Fibroblast of lung (primary cell): ENCODE measurements at regions not wholly inside any gene's neighbourhood (a gene's known extent, or its start where the extent isn't known, plus 50 kb on each side); places are given as distances from the start of the nearest gene placed in this dataset.

ENCODE experiments used
- EZH2 ChIP-seq: IDR thresholded peaks from 2 replicates; pipeline ENCODE4 v1.5.1; 2012; ENCODE audit warnings: low read length, control low read depth, mild to moderate bottlenecking; ENCODE audit errors: missing control alignments
- TF ChIP-seq, protein P1 (sequence below), 2 donors: IDR thresholded peaks in 1 of 2; conservative IDR thresholded peaks in 1 of 2; 1 replicate in 1 of 2; 2 replicates in 1 of 2; pipeline ENCODE4 v1.5.1; 2011 to 2012; ENCODE audit warnings: low read length in 2 of 2, control low read depth in 1 of 2, inconsistent platforms in 1 of 2, low read depth in 1 of 2, mild to moderate bottlenecking in 1 of 2

DNA sequence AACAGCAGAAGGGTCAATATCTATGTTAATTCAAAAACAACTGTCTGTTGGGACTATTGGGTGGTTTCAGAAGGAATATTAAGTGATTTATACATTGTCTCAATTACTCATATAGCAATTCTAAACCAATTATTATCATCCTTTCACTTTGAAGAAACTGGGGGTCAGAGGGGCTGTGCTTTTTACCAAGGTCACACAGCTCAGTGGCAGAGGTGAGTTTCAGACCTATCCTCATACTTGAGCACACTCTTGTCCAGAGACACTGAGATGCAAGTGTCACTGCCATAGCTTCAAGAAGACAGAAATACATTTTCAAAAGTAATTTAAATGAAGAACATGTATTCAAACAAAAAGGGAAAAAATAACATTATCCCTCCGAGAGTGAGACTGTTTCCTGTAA is 195.3 kb downstream of the ARL4A start:
- TF ChIP-seq, protein P1, sequence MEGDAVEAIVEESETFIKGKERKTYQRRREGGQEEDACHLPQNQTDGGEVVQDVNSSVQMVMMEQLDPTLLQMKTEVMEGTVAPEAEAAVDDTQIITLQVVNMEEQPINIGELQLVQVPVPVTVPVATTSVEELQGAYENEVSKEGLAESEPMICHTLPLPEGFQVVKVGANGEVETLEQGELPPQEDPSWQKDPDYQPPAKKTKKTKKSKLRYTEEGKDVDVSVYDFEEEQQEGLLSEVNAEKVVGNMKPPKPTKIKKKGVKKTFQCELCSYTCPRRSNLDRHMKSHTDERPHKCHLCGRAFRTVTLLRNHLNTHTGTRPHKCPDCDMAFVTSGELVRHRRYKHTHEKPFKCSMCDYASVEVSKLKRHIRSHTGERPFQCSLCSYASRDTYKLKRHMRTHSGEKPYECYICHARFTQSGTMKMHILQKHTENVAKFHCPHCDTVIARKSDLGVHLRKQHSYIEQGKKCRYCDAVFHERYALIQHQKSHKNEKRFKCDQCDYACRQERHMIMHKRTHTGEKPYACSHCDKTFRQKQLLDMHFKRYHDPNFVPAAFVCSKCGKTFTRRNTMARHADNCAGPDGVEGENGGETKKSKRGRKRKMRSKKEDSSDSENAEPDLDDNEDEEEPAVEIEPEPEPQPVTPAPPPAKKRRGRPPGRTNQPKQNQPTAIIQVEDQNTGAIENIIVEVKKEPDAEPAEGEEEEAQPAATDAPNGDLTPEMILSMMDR (conservative IDR thresholded peaks at IDR 0.05 in 1 of 2, IDR thresholded peaks at IDR 0.05 in 1 of 2; ENCODE audit: low read depth in 1 of 2, low read length in 2 of 2): no peak
- TF ChIP-seq EZH2: no peak
